Karpas-422 (cell line): ENCODE measurements at regions not wholly inside any gene's neighbourhood (a gene's known extent, or its start where the extent isn't known, plus 50 kb on each side); places are given as distances from the start of the nearest gene placed in this dataset.
A peak's percentile ranks its signal among the peaks of the same experiment; 100 is the strongest.

Source experiments
- DNase-seq: peaks from one replicate; pipeline ENCODE4 v3.0.0-alpha.2; 2015
- H2AFZ ChIP-seq: fragments of 200-600 bp; sonication (generic); 2 replicates; pipeline ENCODE4 v1.6.1; 2014; ENCODE audit warnings: antibody characterized with exemption, low read length, mixed read lengths
- H3K27ac ChIP-seq: fragments of 200-600 bp; sonication (generic); 2 replicates; pipeline ENCODE4 v1.5.1; 2014; ENCODE audit warnings: mild to moderate bottlenecking, low read length, moderate library complexity
- H3K27me3 ChIP-seq: fragments of 200-600 bp; sonication (generic); 2 replicates; pipeline ENCODE4 v1.6.1; 2014; ENCODE audit warnings: low read length, mixed read lengths
- H3K36me3 ChIP-seq: fragments of 200-600 bp; sonication (generic); 2 replicates; pipeline ENCODE4 v1.6.1; 2014; ENCODE audit warnings: low read length, mixed read lengths; ENCODE audit not compliant: insufficient read depth
- H3K4me1 ChIP-seq: fragments of 200-600 bp; sonication (generic); 2 replicates; pipeline ENCODE4 v1.6.1; 2014; ENCODE audit warnings: mild to moderate bottlenecking, low read length, mixed read lengths
- H3K4me2 ChIP-seq: fragments of 200-600 bp; sonication (generic); 2 replicates; pipeline ENCODE4 v1.6.1; 2014; ENCODE audit warnings: low read length, low read depth, mild to moderate bottlenecking; ENCODE audit not compliant: poor library complexity, severe bottlenecking
- H3K4me3 ChIP-seq: fragments of 200-600 bp; sonication (generic); 2 replicates; pipeline ENCODE4 v1.5.1; 2014; ENCODE audit warnings: mild to moderate bottlenecking, antibody characterized with exemption, low read length, mixed read lengths
- H3K79me2 ChIP-seq: fragments of 200-600 bp; sonication (generic); 2 replicates; pipeline ENCODE4 v1.6.1; 2014; ENCODE audit warnings: mild to moderate bottlenecking, low read length, mixed read lengths
- H3K9ac ChIP-seq: fragments of 200-600 bp; sonication (generic); 2 replicates; pipeline ENCODE4 v1.6.0; 2014; ENCODE audit warnings: low read length
- H3K9me2 ChIP-seq: fragments of 200-600 bp; sonication (generic), shearing (Covaris generic); replicated peaks from 2 replicates; pipeline ENCODE4 v1.6.0; 2014; ENCODE audit warnings: mild to moderate bottlenecking, low read length, moderate library complexity; ENCODE audit not compliant: insufficient read depth
- H3K9me3 ChIP-seq: fragments of 300-700, 200-600 bp; sonication (generic); 2 replicates; pipeline ENCODE4 v1.6.1; 2014; ENCODE audit warnings: low read length, mixed read lengths
- H4K20me1 ChIP-seq: fragments of 200-600 bp; sonication (generic); 2 replicates; pipeline ENCODE4 v1.6.1; 2014; ENCODE audit warnings: mild to moderate bottlenecking, antibody characterized with exemption, low read length, low read depth; ENCODE audit not compliant: insufficient read depth

DNA sequence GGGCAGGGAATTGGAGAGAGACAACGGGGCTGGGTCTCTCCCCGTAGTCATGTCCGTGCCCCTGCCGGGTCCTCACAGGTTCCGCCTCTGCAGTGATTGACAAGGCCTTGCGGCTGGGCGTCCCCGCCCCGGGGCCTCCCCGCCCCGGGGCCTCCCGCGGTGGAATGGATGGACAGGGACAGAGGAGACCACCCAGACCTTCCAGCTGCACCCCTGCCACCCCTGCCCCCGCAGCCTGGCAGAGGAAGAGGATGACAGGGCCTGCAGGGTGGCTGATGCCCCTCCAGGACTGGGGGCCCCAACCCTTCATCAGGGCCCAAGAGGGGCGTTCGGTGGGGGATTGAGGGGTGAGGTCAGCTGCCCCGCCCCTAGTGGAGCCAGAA is 216.4 kb upstream of the CIBAR2 start:
- H2AFZ ChIP-seq: no peak overlapping the region
- H3K4me3 ChIP-seq: no peak overlapping the region
- no peaks in the 10 kb centered on the region for H3K9me2 ChIP-seq
- no peaks in the 10 kb centered on the region for H3K79me2 ChIP-seq
- DNase-seq: no peak
- no peaks in the 10 kb centered on the region for H3K9me3 ChIP-seq
- H3K27ac ChIP-seq: no peak overlapping the region
- H3K4me2 ChIP-seq: no peak overlapping the region
- peaks cover 7% of the 10 kb centered on the region for H3K4me1 ChIP-seq
- no peaks in the 10 kb centered on the region for H3K27me3 ChIP-seq
- H4K20me1 ChIP-seq: no peaks in the 10 kb centered on the region
- no peaks in the 10 kb centered on the region for H3K36me3 ChIP-seq
- H3K9ac ChIP-seq: no peak overlapping the region

DNA sequence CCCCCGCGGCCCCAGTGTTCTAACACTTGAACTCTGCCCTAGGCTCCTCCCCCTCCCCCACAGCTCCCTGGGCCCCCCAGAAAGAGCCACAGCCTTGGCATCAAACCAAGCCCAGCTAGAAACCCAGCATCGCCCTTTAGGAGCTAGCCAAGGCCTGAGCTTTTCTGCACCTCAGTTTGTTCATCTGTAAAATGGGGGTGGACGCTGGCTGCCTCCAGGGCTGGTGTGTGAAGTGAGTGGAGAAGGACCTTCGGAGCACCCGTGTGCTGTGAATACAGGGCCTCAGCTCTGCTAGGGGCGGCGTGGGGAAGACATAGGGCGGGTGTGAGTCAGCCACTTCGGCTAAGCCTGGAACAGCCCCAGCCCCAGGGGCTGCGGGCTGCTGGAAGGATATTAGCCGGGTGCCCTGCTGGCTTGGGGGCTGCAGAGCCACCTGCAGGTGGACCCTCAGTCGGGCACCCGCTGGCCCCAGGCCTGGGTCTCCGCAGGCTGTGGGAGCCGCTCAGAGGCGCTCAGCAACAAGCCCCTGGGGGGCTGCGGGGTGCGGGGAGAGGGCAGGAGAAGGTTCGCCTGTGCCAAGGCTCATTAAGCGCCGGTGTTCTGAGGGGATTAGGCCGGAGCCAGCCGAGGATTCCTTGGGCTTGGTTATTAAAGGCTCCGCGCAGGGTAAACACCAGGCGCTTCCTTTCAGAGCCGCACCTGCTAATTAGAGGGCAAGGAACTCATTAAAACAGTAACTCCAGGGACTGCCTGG is 217.0 kb upstream of the CIBAR2 start:
- no peak overlapping the region for H2AFZ ChIP-seq
- no peak overlapping the region for H3K9ac ChIP-seq
- H4K20me1 ChIP-seq: no peaks in the 10 kb centered on the region
- H3K36me3 ChIP-seq: no peaks in the 10 kb centered on the region
- H3K9me3 ChIP-seq: no peaks in the 10 kb centered on the region
- no peak overlapping the region for H3K27ac ChIP-seq
- no peaks in the 10 kb centered on the region for H3K79me2 ChIP-seq
- H3K27me3 ChIP-seq: no peaks in the 10 kb centered on the region
- no peaks in the 10 kb centered on the region for H3K9me2 ChIP-seq
- no peak for DNase-seq
- no peak overlapping the region for H3K4me2 ChIP-seq
- H3K4me1 ChIP-seq: peaks cover 7% of the 10 kb centered on the region
- no peak overlapping the region for H3K4me3 ChIP-seq

DNA sequence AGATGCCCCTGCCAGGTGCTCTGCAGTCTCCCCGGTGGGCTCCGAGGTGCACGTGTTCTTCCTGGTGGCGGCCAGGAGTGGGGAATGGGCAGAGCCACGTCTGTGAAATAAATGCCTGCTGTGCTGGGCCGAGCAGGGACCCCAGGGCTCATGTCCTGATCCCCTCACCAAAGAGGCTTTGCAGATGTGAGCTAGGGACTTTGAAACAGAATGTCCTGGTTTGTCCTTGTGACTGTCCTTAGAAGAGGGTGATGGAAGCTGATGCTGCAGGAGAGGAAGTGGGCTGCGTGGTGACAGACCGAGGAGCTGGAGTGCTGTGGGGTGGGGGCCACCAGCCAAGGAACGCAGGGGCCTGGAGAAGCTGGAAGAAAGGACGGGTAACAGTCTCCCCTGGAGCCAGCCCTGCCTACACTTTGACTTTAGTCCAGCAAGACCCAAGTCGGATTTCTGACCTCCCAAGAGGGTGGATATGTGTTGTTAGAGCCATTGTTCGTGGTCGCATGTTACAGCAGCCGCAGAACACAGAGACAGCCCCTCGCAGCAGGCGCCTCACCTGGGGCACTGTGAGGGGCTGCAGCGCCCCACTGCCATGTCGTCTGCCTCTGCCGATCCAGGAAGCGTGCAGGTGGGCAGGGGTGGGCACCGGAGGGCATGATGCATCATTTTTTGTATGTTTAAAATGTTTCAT is 217.9 kb upstream of the CIBAR2 start:
- H4K20me1 ChIP-seq: no peaks in the 10 kb centered on the region
- H3K9me2 ChIP-seq: no peaks in the 10 kb centered on the region
- H3K79me2 ChIP-seq: no peaks in the 10 kb centered on the region
- H3K9ac ChIP-seq: no peak overlapping the region
- H3K4me1 ChIP-seq: peaks cover 7% of the 10 kb centered on the region
- no peak overlapping the region for H3K4me3 ChIP-seq
- no peaks in the 10 kb centered on the region for H3K9me3 ChIP-seq
- no peaks in the 10 kb centered on the region for H3K27me3 ChIP-seq
- DNase-seq: no peak
- no peaks in the 10 kb centered on the region for H3K36me3 ChIP-seq
- H3K4me2 ChIP-seq: no peak overlapping the region
- no peak overlapping the region for H3K27ac ChIP-seq
- H2AFZ ChIP-seq: no peak overlapping the region

DNA sequence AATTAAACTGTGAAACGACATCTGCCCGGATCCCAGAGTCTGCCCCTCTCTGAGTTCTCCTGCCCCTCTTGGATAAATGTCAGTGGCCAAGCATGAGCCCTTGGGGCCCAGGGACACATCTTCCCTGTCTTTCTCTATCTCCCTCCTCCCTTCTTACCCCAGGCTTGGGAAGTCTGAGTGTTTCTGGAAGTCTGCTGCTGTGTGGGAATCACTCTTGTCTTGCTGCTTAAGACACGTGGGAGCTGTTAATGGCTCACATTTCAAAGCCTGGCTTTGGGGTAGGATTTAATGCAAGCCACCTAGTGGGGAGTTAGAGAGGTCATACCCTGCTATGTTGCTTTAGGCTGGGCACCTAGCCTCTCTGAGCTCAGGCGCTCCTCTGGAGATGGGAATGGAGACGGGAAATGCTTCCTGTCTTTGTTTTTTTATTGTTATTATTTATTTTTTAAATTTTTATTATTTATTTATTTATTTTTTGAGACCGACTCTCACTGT is 218.5 kb upstream of the CIBAR2 start:
- Histone ChIP-seq H4K20me1 (no peaks in the 10 kb centered on the region), H3K36me3 (no peaks in the 10 kb centered on the region), H3K79me2 (no peaks in the 10 kb centered on the region), H3K9ac (no peak overlapping the region), H3K4me2 (no peak overlapping the region), H2AFZ (no peak overlapping the region), H3K9me2 (no peaks in the 10 kb centered on the region), H3K27ac (no peak overlapping the region), H3K4me3 (no peak overlapping the region), H3K9me3 (no peaks in the 10 kb centered on the region), H3K27me3 (no peaks in the 10 kb centered on the region), H3K4me1 (peaks cover 7% of the 10 kb centered on the region)
- DNase-seq: peak; percentile 78

DNA sequence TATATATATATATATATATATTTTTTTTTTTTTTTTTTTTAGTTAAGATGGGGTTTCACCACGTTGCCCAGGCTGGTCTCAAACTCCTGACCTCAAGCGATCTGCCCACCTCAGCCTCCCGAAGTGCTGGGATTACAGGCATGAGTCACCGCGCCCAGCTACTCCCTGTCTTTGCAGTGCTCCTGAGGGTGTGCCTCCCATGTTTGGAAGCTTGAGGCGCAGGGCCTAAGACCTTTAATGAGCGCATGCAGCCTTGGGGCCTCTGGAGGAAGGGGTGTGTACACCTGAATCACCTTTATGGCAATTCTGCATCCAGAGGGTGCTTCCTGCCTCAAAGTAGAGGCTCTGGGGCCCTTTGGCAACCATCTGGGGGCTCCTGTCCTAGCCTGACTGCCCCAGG is 219.4 kb upstream of the CIBAR2 start:
- H3K36me3 ChIP-seq: no peaks in the 10 kb centered on the region
- H3K27me3 ChIP-seq: no peaks in the 10 kb centered on the region
- H3K9ac ChIP-seq: no peak overlapping the region
- H4K20me1 ChIP-seq: no peaks in the 10 kb centered on the region
- no peak overlapping the region for H2AFZ ChIP-seq
- no peaks in the 10 kb centered on the region for H3K9me2 ChIP-seq
- no peak for DNase-seq
- no peaks in the 10 kb centered on the region for H3K9me3 ChIP-seq
- H3K27ac ChIP-seq: no peak overlapping the region
- no peak overlapping the region for H3K4me2 ChIP-seq
- H3K79me2 ChIP-seq: no peaks in the 10 kb centered on the region
- peaks cover 5% of the 10 kb centered on the region for H3K4me1 ChIP-seq
- no peak overlapping the region for H3K4me3 ChIP-seq

DNA sequence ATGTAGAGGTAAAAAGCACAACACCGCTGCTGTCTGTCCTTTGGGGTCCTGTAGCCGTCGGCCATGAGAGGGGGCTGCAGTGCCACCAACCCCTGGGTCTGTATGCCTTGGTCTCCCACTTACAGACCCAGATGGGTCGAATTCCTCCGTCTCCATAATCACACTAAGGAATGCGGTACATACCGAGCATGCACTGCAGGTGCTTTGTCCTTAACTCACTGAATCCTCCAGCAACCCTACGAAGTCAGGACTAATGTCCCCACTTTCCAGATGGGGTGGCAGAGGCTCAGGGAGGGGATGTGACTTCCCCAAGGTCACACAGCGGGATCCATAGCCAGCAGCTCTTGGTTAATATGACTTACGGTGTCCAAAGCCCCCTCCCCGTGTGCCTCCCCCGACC is 219.9 kb upstream of the CIBAR2 start:
- Histone ChIP-seq H3K9me3 (no peaks in the 10 kb centered on the region), H2AFZ (no peak overlapping the region), H4K20me1 (no peaks in the 10 kb centered on the region), H3K4me2 (no peak overlapping the region), H3K9ac (no peak overlapping the region), H3K36me3 (no peaks in the 10 kb centered on the region), H3K79me2 (no peaks in the 10 kb centered on the region), H3K4me1 (peaks cover under 1% of the 10 kb centered on the region; the same call in 1 of the 2 replicates), H3K27ac (no peak overlapping the region), H3K27me3 (no peaks in the 10 kb centered on the region), H3K9me2 (no peaks in the 10 kb centered on the region), H3K4me3 (no peak overlapping the region)
- no peak for DNase-seq

DNA sequence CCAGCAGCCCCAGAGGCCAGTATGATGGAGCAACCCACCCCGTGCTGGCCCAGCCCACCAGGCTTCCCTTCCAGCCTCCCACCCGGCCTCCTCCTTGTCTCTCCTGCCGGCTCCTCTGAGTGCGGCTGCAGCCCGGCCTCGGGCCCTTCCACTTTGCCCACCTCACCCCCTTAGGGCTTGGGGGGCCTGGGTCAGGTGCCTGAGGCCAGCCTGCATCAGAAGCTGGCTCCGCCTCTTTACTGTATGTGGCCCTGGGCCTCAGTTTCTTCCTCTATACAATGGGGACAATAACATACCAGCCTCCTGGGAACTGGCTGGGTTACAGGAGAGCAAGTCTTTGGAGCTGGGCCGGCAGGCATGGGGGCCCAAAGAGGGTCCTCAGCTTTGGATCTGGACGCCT is 221.1 kb upstream of the CIBAR2 start:
- no peak for DNase-seq
- no peak overlapping the region for H3K27ac ChIP-seq
- H3K4me1 ChIP-seq: no peaks in the 10 kb centered on the region
- H3K9me2 ChIP-seq: no peaks in the 10 kb centered on the region
- H3K36me3 ChIP-seq: no peaks in the 10 kb centered on the region
- H4K20me1 ChIP-seq: no peaks in the 10 kb centered on the region
- H3K4me2 ChIP-seq: no peak overlapping the region
- H3K4me3 ChIP-seq: no peak overlapping the region
- no peaks in the 10 kb centered on the region for H3K79me2 ChIP-seq
- H3K9me3 ChIP-seq: no peaks in the 10 kb centered on the region
- H2AFZ ChIP-seq: no peak overlapping the region
- no peak overlapping the region for H3K9ac ChIP-seq
- H3K27me3 ChIP-seq: no peaks in the 10 kb centered on the region

DNA sequence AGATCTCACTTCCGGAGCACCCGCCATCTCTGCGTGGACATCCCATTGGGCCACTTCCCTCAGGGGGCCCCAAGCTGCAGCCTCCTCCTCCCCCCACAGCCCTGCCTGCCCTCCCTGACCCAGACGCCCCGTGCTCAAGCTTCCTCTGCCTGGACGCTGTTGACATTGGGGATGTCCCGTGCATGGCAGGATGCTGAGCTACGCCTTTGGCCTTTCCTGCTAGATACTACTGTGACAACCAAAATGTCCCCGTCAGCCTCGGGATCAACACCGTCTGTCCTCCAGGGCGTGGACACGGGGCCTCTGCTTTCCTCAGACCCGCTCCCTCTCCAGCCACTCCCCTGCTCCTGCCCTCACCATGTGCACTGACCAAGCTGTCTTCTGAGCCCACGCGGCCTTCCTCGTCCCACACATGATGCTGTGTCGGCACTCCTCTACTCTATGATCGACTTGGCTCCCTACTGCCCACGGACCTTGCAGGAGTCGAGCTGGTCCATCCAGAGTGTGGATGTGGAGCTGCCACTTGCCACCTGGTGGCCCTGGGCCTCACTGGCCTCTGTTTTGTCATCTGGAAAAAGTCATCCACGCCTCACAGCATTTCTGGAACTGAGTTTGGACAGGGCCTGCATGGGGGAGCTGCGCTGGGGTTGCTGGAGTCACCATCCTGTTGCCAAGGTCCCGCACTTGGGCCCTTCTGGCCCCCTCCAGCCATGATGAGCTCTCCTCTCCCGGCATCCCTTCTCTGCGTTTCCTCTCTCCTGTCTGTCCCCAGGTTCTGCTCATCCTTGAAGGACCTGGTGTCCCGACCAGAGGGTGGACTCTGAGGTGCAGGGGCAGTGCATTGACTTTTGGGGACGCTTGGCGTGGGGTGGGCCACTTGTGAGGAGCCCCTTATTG is 221.7 kb upstream of the CIBAR2 start:
- H3K27me3 ChIP-seq: no peaks in the 10 kb centered on the region
- no peaks in the 10 kb centered on the region for H4K20me1 ChIP-seq
- H3K4me1 ChIP-seq: no peaks in the 10 kb centered on the region
- no peaks in the 10 kb centered on the region for H3K9me3 ChIP-seq
- no peak overlapping the region for H3K9ac ChIP-seq
- H2AFZ ChIP-seq: no peak overlapping the region
- no peak overlapping the region for H3K4me2 ChIP-seq
- no peaks in the 10 kb centered on the region for H3K36me3 ChIP-seq
- H3K9me2 ChIP-seq: no peaks in the 10 kb centered on the region
- H3K4me3 ChIP-seq: no peak overlapping the region
- no peak for DNase-seq
- no peak overlapping the region for H3K27ac ChIP-seq
- no peaks in the 10 kb centered on the region for H3K79me2 ChIP-seq
